ENCODE measurements at regions not wholly inside any gene's neighbourhood (a gene's known extent, or its start where the extent isn't known, plus 50 kb on each side); places are given as distances from the start of the nearest gene placed in this dataset.

DNA sequence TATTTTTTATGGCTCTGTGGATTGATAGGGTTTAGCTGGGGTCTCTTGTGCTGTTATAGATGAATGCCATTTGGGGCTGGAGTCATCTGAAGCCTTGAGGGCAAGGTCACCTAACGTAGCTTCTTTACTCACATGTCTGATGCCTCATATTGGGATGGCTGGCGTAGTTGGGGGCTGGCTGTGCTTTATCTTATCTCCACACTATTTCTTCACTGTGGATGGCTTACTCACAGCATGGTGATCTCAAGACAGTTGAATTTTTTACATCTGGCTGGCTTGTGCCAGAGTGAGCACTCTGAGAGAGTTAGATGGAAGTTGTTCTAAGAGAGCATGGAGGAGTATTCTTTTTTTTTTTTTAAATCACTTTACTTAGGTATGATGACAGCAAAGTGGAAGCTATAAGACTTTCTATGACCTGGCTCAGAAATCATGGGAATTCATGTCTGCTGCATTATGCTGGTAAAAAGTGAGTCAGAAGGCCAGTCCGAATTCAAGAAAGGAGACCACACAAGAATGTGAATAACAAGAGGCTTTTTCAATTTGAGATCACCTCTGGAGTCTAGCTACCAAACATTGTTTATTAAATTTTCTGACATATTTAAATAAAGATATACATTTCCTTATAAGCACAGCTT is 252.4 kb upstream of the TPK1 start:
- TF ChIP-seq, protein P1, sequence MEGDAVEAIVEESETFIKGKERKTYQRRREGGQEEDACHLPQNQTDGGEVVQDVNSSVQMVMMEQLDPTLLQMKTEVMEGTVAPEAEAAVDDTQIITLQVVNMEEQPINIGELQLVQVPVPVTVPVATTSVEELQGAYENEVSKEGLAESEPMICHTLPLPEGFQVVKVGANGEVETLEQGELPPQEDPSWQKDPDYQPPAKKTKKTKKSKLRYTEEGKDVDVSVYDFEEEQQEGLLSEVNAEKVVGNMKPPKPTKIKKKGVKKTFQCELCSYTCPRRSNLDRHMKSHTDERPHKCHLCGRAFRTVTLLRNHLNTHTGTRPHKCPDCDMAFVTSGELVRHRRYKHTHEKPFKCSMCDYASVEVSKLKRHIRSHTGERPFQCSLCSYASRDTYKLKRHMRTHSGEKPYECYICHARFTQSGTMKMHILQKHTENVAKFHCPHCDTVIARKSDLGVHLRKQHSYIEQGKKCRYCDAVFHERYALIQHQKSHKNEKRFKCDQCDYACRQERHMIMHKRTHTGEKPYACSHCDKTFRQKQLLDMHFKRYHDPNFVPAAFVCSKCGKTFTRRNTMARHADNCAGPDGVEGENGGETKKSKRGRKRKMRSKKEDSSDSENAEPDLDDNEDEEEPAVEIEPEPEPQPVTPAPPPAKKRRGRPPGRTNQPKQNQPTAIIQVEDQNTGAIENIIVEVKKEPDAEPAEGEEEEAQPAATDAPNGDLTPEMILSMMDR (IDR thresholded peaks at IDR 0.05; ENCODE audit: low read length): no peak
- TF ChIP-seq EZH2 (IDR thresholded peaks at IDR 0.05; ENCODE audit: borderline replicate concordance, low read length): no peak

All from OCI-LY1 (cell line).